GM21528 (cell line): ENCODE measurements at regions not wholly inside any gene's neighbourhood (a gene's known extent, or its start where the extent isn't known, plus 50 kb on each side); places are given as distances from the start of the nearest gene placed in this dataset.

Experiments used
- ATAC-seq: cut with Tn5 transposase; IDR thresholded peaks from one replicate; pipeline ENCODE4 v1.9.1; 2021; ENCODE audit warnings: mild to moderate bottlenecking, moderate library complexity; ENCODE audit not compliant: unreplicated experiment, low FRiP score

GRCh38 chr2:157206916-157207315, 50.6 kb upstream of the GALNT5 start:
- no peak for ATAC-seq
